Upper lobe of left lung (tissue), 6 donors: ENCODE measurements at regions not wholly inside any gene's neighbourhood (a gene's known extent, or its start where the extent isn't known, plus 50 kb on each side); places are given as distances from the start of the nearest gene placed in this dataset.

ENCODE experiments used
- ATAC-seq, 2 donors: fragments of 200-7000 bp; cut with Tn5 transposase; one replicate each; pipeline ENCODE4 v1.9.1; 2022; ENCODE audit warnings: mild to moderate bottlenecking in 2 of 2, moderate library complexity in 2 of 2; ENCODE audit not compliant: low FRiP score in 2 of 2
- DNase-seq, 2 donors: peaks; one replicate each; pipeline ENCODE4 v3.0.0-alpha.2; 2019 to 2020
- H3K27ac ChIP-seq, 4 donors: fragments of 200-600 bp; sonication (generic); one replicate each; pipeline ENCODE4 v1.5.1; 2016 to 2019
- H3K27me3 ChIP-seq, 4 donors: fragments of 200-600 bp; sonication (generic); one replicate each; pipeline ENCODE4 v1.5.1; 2017 to 2019
- H3K36me3 ChIP-seq, 4 donors: fragments of 200-600 bp; sonication (generic); one replicate each; pipeline ENCODE4 v1.5.1; 2016 to 2019
- H3K4me1 ChIP-seq, 4 donors: fragments of 200-600 bp; sonication (generic); one replicate each; pipeline ENCODE4 v1.5.1; 2018 to 2019
- H3K4me3 ChIP-seq, 4 donors: fragments of 200-600 bp; sonication (generic); one replicate each; pipeline ENCODE4 v1.5.1; 2017 to 2019; ENCODE audit warnings: mild to moderate bottlenecking in 2 of 4, moderate library complexity in 1 of 4
- H3K9me3 ChIP-seq, 4 donors: fragments of 200-600 bp; sonication (generic); one replicate each; pipeline ENCODE4 v1.5.1; 2018 to 2019
- CTCF ChIP-seq, 6 experiments: fragments of 450-650 bp in 4 of 6; fragments of 200-600 bp in 2 of 6; sonication (generic) in 2 of 6; IDR thresholded peaks; one replicate each; pipeline ENCODE4 v1.5.1; 2016 to 2019; ENCODE audit warnings: antibody characterized with exemption in 6 of 6
- EP300 ChIP-seq, 4 donors: sonication (generic); formaldehyde crosslinking; IDR thresholded peaks; one replicate each; pipeline ENCODE4 v1.5.1; 2017; ENCODE audit warnings: antibody characterized with exemption in 4 of 4, control low read depth in 2 of 4
- POLR2A ChIP-seq, 4 donors: fragments of 450-650 bp; IDR thresholded peaks; one replicate each; pipeline ENCODE4 v1.5.1; 2016 to 2017; ENCODE audit warnings: antibody characterized with exemption in 4 of 4, mild to moderate bottlenecking in 2 of 4
- POLR2AphosphoS5 ChIP-seq, 2 donors: sonication (generic); formaldehyde crosslinking; IDR thresholded peaks; one replicate each; pipeline ENCODE4 v1.5.1; 2017; ENCODE audit warnings: antibody characterized with exemption in 2 of 2
- WGBS, 2 donors: methylation state at CpG; one replicate each; pipeline ENCODE4 v1.1.5; 2017 to 2018; 5-methylcytosine and 5-hydroxymethylcytosine counted together
- donor health status: DM: no; HTN: no; CAD: no; lungs with moderate emphysema.
- donor health status: DM: no; HTN: yes; CAD: no; lungs with severe emphysema.

GRCh38 chr11:130588471-130588870 lies 140.0 kb downstream of the ADAMTS15 start:
- Histone ChIP-seq H3K27me3 (no peaks in the 10 kb centered on the region), H3K27ac (no peak overlapping the region), H3K4me3 (no peak overlapping the region), H3K9me3 (no peaks in the 10 kb centered on the region), H3K36me3 (no peaks in the 10 kb centered on the region), H3K4me1 (no peaks in the 10 kb centered on the region)
- 87 to 89% methylated on average over 2 of the region's 2 CpGs for WGBS, 2 donors
- DNase-seq: no peak
- TF ChIP-seq POLR2AphosphoS5 (IDR thresholded peaks at IDR 0.05): no peak
- no peak for ATAC-seq

- Histone ChIP-seq H3K4me1 (no peaks in the 10 kb centered on the region), H3K27ac (no peak overlapping the region), H3K4me3 (no peak overlapping the region), H3K27me3 (no peaks in the 10 kb centered on the region), H3K36me3 (no peaks in the 10 kb centered on the region), H3K9me3 (no peaks in the 10 kb centered on the region)
- TF ChIP-seq EP300 (IDR thresholded peaks at IDR 0.05): no peak
- TF ChIP-seq POLR2A (IDR thresholded peaks at IDR 0.05): no peak
- TF ChIP-seq CTCF (IDR thresholded peaks at IDR 0.05): no peak
- TF ChIP-seq POLR2AphosphoS5 (IDR thresholded peaks at IDR 0.05): no peak
- WGBS, 2 donors: 36 to 65% methylated on average over 2 of the region's 2 CpGs
- no peak for ATAC-seq
- DNase-seq: no peak
Observed at GRCh38 chr11:130592056-130592455, 143.6 kb downstream of the ADAMTS15 start.

GRCh38 chr11:130593064-130593463 lies 144.6 kb downstream of the ADAMTS15 start:
- WGBS, 2 donors: 91 to 95% methylated on average over 2 of the region's 2 CpGs
- Histone ChIP-seq H3K36me3 (no peaks in the 10 kb centered on the region), H3K9me3 (no peaks in the 10 kb centered on the region), H3K4me3 (no peak overlapping the region), H3K4me1 (no peaks in the 10 kb centered on the region), H3K27ac (no peak overlapping the region), H3K27me3 (no peaks in the 10 kb centered on the region)
- TF ChIP-seq POLR2A (IDR thresholded peaks at IDR 0.05): no peak
- no peak for TF ChIP-seq CTCF (IDR thresholded peaks at IDR 0.05)
- no peak for TF ChIP-seq POLR2AphosphoS5 (IDR thresholded peaks at IDR 0.05)
- TF ChIP-seq EP300 (IDR thresholded peaks at IDR 0.05): no peak
- ATAC-seq (no peak), DNase-seq (no peak)

GRCh38 chr11:130598433-130598832 lies 150.0 kb downstream of the ADAMTS15 start:
- Histone ChIP-seq H3K4me3 (no peak overlapping the region), H3K27ac (no peak overlapping the region), H3K27me3 (no peaks in the 10 kb centered on the region), H3K9me3 (no peaks in the 10 kb centered on the region), H3K4me1 (peaks cover 0 to 5% (median 2%) of the 10 kb centered on the region in 4 donors), H3K36me3 (no peaks in the 10 kb centered on the region)
- ATAC-seq (no peak), DNase-seq (peak in 1 of 2 donors; percentile 75)
- TF ChIP-seq EP300 (IDR thresholded peaks at IDR 0.05): no peak
- TF ChIP-seq CTCF (IDR thresholded peaks at IDR 0.05): no peak
- no peak for TF ChIP-seq POLR2AphosphoS5 (IDR thresholded peaks at IDR 0.05)
- TF ChIP-seq POLR2A (IDR thresholded peaks at IDR 0.05): no peak
- WGBS, 2 donors: 92 to 95% methylated on average over 22 to 25 of the region's 25 CpGs

- Histone ChIP-seq H3K4me1 (peaks cover 0 to 5% (median 2%) of the 10 kb centered on the region in 4 donors), H3K9me3 (no peaks in the 10 kb centered on the region), H3K36me3 (no peaks in the 10 kb centered on the region), H3K4me3 (no peak overlapping the region), H3K27me3 (no peaks in the 10 kb centered on the region), H3K27ac (no peak overlapping the region)
- 58 to 66% methylated on average over 4 of the region's 4 CpGs for WGBS, 2 donors
- TF ChIP-seq EP300 (IDR thresholded peaks at IDR 0.05) (no peak), POLR2A (IDR thresholded peaks at IDR 0.05) (no peak), CTCF (IDR thresholded peaks at IDR 0.05) (no peak), POLR2AphosphoS5 (IDR thresholded peaks at IDR 0.05) (no peak)
- ATAC-seq: no peak
- peak in 1 of 2 donors; percentile 85 for DNase-seq
Observed at GRCh38 chr11:130599073-130599654, 150.7 kb downstream of the ADAMTS15 start.
